Vagina (tissue), 2 donors: ENCODE measurements at regions not wholly inside any gene's neighbourhood (a gene's known extent, or its start where the extent isn't known, plus 50 kb on each side); places are given as distances from the start of the nearest gene placed in this dataset.
A peak's percentile ranks its signal among the peaks of the same experiment; 100 is the strongest.

Source experiments
- DNase-seq, 2 donors: peaks; one replicate each; pipeline ENCODE4 v3.0.0-alpha.2; 2017; ENCODE audit errors: extremely low spot score in 2 of 2
- H3K27ac ChIP-seq: fragments of 200-600 bp; sonication (generic); one replicate; pipeline ENCODE4 v1.5.1; 2019
- H3K27me3 ChIP-seq: fragments of 200-600 bp; sonication (generic); one replicate; pipeline ENCODE4 v1.5.1; 2019
- H3K36me3 ChIP-seq, 2 donors: fragments of 200-600 bp; sonication (generic); one replicate each; pipeline ENCODE4 v1.5.1; 2017 to 2019
- H3K4me1 ChIP-seq: fragments of 200-600 bp; sonication (generic); one replicate; pipeline ENCODE4 v1.5.1; 2019
- H3K4me3 ChIP-seq, 2 donors: fragments of 200-600 bp; sonication (generic); 1 replicate in 1 of 2; 2 replicates in 1 of 2; pipeline ENCODE4 v1.5.1; 2016 to 2019
- H3K9me3 ChIP-seq: fragments of 200-600 bp; sonication (generic); one replicate; pipeline ENCODE4 v1.5.1; 2019
- POLR2A ChIP-seq, 2 donors: fragments of 450-650 bp; IDR thresholded peaks; one replicate each; pipeline ENCODE4 v1.6.1; 2017; ENCODE audit warnings: antibody characterized with exemption in 2 of 2, mild to moderate bottlenecking in 2 of 2, moderate library complexity in 2 of 2
- POLR2AphosphoS5 ChIP-seq, 2 donors: sonication (generic); formaldehyde crosslinking; IDR thresholded peaks; one replicate each; pipeline ENCODE4 v1.9.0; 2017; ENCODE audit warnings: antibody characterized with exemption in 2 of 2, mild to moderate bottlenecking in 2 of 2, low read depth in 1 of 2; ENCODE audit not compliant: insufficient read depth in 1 of 2
- intact Hi-C: fragments of 100-400 bp; cut with DNase I; formaldehyde crosslinking; loops from one replicate; pipeline ENCODE4 v1.15.1; 2023
- TF ChIP-seq, protein P1 (sequence below), 3 experiments: fragments of 450-650 bp in 2 of 3; fragments of 200-600 bp in 1 of 3; sonication (generic) in 1 of 3; IDR thresholded peaks; one replicate each; pipeline ENCODE4 v1.5.1; 2017 to 2019; ENCODE audit warnings: antibody characterized with exemption in 3 of 3, mild to moderate bottlenecking in 2 of 3, moderate library complexity in 2 of 3

DNA sequence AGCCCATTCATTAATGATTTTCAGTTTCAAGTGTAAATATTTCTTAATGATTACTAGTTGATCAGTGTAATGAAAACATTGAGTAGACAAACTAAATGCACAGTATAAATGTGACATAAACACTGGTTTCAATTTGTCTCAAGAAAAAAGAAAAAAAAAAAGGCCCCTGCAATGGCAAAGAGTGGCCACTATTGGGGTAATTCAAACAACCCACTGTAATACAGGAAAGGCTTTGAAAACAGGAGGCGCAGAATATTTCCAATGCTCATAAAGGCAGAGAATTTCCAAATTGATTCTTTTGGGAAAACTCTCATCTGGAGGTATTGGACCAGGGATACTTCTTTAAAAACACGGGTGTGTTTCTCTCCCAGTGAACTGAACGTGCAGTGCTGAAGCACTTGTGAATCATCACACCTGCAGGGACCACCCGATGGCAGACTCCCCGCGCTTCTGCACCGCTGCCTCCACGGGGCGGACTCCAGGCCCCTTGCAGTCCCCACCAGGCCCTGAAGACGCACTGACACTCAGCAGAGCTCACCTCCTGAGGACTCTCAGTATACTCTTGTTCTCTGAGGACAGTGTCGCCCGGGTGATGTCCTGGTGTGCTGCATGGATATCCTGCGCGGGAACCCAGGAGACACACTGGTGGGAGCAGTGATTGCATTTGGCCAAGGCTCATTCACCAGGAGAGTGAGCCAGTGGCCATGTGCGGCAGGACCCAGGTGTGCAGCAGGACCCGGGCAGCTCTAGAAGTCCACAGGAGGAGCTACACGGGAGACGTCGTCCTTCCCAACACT lies 227.6 kb upstream of the IRX4 start:
- H3K27ac ChIP-seq, result no peak overlapping the region
- no peak overlapping the region for H3K4me3 ChIP-seq
- intact Hi-C loops, result no loop called here
- no peaks in the 10 kb centered on the region for H3K27me3 ChIP-seq
- no peaks in the 10 kb centered on the region for H3K9me3 ChIP-seq
- TF ChIP-seq POLR2AphosphoS5 (IDR thresholded peaks at IDR 0.05; ENCODE audit: insufficient read depth in 1 of 2, low read depth in 1 of 2), result no peak
- TF ChIP-seq, protein P1, sequence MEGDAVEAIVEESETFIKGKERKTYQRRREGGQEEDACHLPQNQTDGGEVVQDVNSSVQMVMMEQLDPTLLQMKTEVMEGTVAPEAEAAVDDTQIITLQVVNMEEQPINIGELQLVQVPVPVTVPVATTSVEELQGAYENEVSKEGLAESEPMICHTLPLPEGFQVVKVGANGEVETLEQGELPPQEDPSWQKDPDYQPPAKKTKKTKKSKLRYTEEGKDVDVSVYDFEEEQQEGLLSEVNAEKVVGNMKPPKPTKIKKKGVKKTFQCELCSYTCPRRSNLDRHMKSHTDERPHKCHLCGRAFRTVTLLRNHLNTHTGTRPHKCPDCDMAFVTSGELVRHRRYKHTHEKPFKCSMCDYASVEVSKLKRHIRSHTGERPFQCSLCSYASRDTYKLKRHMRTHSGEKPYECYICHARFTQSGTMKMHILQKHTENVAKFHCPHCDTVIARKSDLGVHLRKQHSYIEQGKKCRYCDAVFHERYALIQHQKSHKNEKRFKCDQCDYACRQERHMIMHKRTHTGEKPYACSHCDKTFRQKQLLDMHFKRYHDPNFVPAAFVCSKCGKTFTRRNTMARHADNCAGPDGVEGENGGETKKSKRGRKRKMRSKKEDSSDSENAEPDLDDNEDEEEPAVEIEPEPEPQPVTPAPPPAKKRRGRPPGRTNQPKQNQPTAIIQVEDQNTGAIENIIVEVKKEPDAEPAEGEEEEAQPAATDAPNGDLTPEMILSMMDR (IDR thresholded peaks at IDR 0.05), result no peak
- no peak for TF ChIP-seq POLR2A (IDR thresholded peaks at IDR 0.05)
- no peaks in the 10 kb centered on the region for H3K36me3 ChIP-seq
- H3K4me1 ChIP-seq, result no peaks in the 10 kb centered on the region
- DNase-seq, result no peak

DNA sequence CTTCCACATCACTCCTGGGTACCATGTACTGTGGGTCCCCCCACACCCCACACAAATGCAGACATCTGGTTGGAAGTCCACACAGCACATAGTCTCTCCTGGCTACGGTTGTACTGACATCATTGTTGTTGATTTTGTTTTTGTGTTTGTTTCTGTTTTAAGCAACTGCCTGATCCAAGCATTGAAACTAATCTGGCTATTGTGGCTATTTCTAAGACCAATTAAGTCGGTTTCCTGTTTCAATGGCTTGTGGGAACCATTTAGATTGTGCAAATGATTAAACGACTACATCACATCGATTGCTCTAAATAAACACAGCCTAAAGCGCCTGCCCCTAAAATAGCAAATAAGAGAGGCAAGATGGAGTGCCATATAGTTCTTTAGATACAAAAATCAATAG lies 226.8 kb upstream of the IRX4 start:
- H3K9me3 ChIP-seq, result no peaks in the 10 kb centered on the region
- intact Hi-C loops, result no loop called here

DNA sequence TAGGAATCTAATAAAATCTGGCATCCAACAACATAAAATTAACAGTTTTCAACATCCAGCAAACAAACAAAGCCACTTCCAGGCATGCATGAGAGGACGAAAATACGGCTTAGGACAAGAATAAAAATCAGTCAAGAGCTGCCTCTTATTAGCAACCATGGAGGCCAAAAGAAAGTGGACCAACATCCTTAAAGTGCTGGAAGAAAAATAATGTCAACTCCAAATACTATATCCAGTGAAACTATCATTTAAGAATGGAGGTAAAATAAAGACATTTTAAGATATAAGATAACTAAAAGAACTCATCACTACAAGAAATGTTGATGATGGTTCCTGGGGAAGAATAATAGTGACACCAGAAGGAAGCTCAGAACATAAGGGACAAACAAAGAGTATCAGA lies 224.0 kb upstream of the IRX4 start:
- intact Hi-C loops, result no loop called here
- TF ChIP-seq, protein P1 (IDR thresholded peaks at IDR 0.05), result no peak
- H3K4me1 ChIP-seq, result no peaks in the 10 kb centered on the region
- DNase-seq, result no peak
- no peak overlapping the region for H3K27ac ChIP-seq
- H3K36me3 ChIP-seq, result no peaks in the 10 kb centered on the region
- no peak overlapping the region for H3K4me3 ChIP-seq
- no peaks in the 10 kb centered on the region for H3K27me3 ChIP-seq
- H3K9me3 ChIP-seq, result no peaks in the 10 kb centered on the region

More for the DNA sequence above, 226.8 kb upstream of the IRX4 start:
- Histone ChIP-seq H3K4me1 (no peaks in the 10 kb centered on the region), H3K27ac (no peak overlapping the region), H3K4me3 (no peak overlapping the region), H3K36me3 (no peaks in the 10 kb centered on the region), H3K27me3 (no peaks in the 10 kb centered on the region)
- no peak for DNase-seq
- TF ChIP-seq, protein P1 (IDR thresholded peaks at IDR 0.05), result no peak
- TF ChIP-seq POLR2A (IDR thresholded peaks at IDR 0.05) (no peak), POLR2AphosphoS5 (IDR thresholded peaks at IDR 0.05; ENCODE audit: insufficient read depth in 1 of 2, low read depth in 1 of 2) (no peak)

DNA sequence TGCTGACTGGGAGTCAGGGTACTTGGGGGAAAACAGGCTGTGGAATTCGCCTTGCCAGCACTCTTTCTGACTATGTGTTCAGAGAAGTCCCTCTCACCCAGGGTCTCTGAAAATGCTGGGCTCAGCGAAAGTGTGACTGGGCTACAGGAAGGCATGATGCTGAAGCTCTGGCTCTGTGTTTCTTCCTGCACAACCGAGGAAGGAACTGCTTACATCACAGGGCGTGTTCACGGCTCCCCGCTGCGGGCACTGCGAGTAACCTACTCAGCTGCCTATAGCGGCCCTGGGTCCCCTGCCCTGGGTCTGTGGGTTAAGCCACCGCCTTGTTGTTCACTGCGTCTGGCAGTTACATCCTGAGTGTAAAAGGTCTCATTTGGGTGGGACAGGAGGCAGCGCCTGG lies 222.4 kb upstream of the IRX4 start:
- Histone ChIP-seq H3K27me3 (no peaks in the 10 kb centered on the region), H3K4me1 (no peaks in the 10 kb centered on the region), H3K36me3 (no peaks in the 10 kb centered on the region), H3K4me3 (no peak overlapping the region), H3K9me3 (no peaks in the 10 kb centered on the region), H3K27ac (no peak overlapping the region)
- intact Hi-C loops, result no loop called here
- no peak for DNase-seq
- no peak for TF ChIP-seq POLR2A (IDR thresholded peaks at IDR 0.05)
- TF ChIP-seq POLR2AphosphoS5 (IDR thresholded peaks at IDR 0.05; ENCODE audit: insufficient read depth in 1 of 2, low read depth in 1 of 2), result no peak
- TF ChIP-seq, protein P1 (IDR thresholded peaks at IDR 0.05), result no peak

DNA sequence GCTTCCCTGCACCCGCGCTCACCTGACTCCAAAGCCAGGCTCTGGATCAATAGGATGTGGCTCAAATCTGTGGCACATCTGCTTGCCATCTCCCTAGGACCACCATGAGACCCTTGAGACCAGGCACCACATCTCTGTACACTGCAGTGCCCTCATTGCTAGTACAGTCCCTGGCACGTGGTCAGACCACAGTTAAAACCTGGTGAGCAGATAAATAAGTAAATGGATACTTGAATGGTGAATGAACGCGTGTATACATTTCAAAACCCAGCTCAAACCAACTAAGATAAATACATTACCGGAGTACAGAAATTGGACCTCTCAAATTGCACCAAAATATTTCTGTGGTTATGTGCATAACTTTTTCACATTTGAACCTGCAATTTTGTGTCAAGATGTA lies 221.2 kb upstream of the IRX4 start:
- Histone ChIP-seq H3K9me3 (no peaks in the 10 kb centered on the region), H3K27me3 (no peaks in the 10 kb centered on the region), H3K27ac (no peak overlapping the region), H3K4me1 (no peaks in the 10 kb centered on the region), H3K4me3 (no peak overlapping the region), H3K36me3 (no peaks in the 10 kb centered on the region)
- intact Hi-C loops, result no loop called here
- TF ChIP-seq POLR2A (IDR thresholded peaks at IDR 0.05) (no peak), POLR2AphosphoS5 (IDR thresholded peaks at IDR 0.05; ENCODE audit: insufficient read depth in 1 of 2, low read depth in 1 of 2) (no peak)
- TF ChIP-seq, protein P1 (IDR thresholded peaks at IDR 0.05), result no peak
- DNase-seq, result peak in 1 of 2 donors; percentile 72
